NCI-H524 (cell line): ENCODE measurements at regions not wholly inside any gene's neighbourhood (a gene's known extent, or its start where the extent isn't known, plus 50 kb on each side); places are given as distances from the start of the nearest gene placed in this dataset.

Experiments
- DNase-seq, 2 experiments: peaks; one replicate each; lab custom pipeline; 2025; lab: John Stamatoyannopoulos, UW

- DNase-seq = no peak
These were observed 51.5 kb upstream of the PTPRT start for GRCh38 chr20:43241057-43241702.
